Prostate gland (tissue), 2 donors: ENCODE measurements at regions not wholly inside any gene's neighbourhood (a gene's known extent, or its start where the extent isn't known, plus 50 kb on each side); places are given as distances from the start of the nearest gene placed in this dataset.

Experiments
- CTCF ChIP-seq, 4 experiments: fragments of 200-600 bp in 2 of 4; fragments of 450-650 bp in 2 of 4; sonication (generic) in 2 of 4; IDR thresholded peaks; 1 replicate in 3 of 4; 2 replicates in 1 of 4; pipeline ENCODE4 v1.5.1; 2016 to 2019; ENCODE audit warnings: antibody characterized with exemption in 4 of 4, mild to moderate bottlenecking in 2 of 4, moderate library complexity in 2 of 4
- POLR2A ChIP-seq: fragments of 450-650 bp; IDR thresholded peaks from one replicate; pipeline ENCODE4 v1.6.1; 2016; ENCODE audit warnings: antibody characterized with exemption, mild to moderate bottlenecking

- TF ChIP-seq CTCF (IDR thresholded peaks at IDR 0.05) (no peak), POLR2A (no peak)
These were observed 167.8 kb upstream of the GRK3 start for GRCh38 chr22:25396615-25397200.
